ENCODE measurements at regions not wholly inside any gene's neighbourhood (a gene's known extent, or its start where the extent isn't known, plus 50 kb on each side); places are given as distances from the start of the nearest gene placed in this dataset.

GRCh38 chr11:18878211-18878610, 61.0 kb downstream of the MRGPRX1 start:
- DNase-seq (no peak), ATAC-seq (no peak)
- Mint-ChIP-seq H3K4me3 (no peak overlapping the region), H3K27me3 (peaks cover 38% of the 10 kb centered on the region), H3K4me1 (no peaks in the 10 kb centered on the region), H3K36me3 (no peaks in the 10 kb centered on the region), H3K9me3 (ENCODE audit: low read depth) (no peaks in the 10 kb centered on the region), H3K27ac (no peak overlapping the region)
- CTCF ChIA-PET: no interaction called here

- CTCF ChIA-PET: interaction anchor here (0.7 to 1.2 kb wide), 2 partner anchors 12 to 21 kb away, joined by 3 read pairs; no protein-coding TSS in a partner anchor
- Mint-ChIP-seq H3K36me3 (no peaks in the 10 kb centered on the region), H3K9me3 (ENCODE audit: low read depth) (no peaks in the 10 kb centered on the region), H3K27ac (no peak overlapping the region), H3K4me3 (no peak overlapping the region), H3K4me1 (no peaks in the 10 kb centered on the region), H3K27me3 (peaks cover 31% of the 10 kb centered on the region)
- DNase-seq (no peak), ATAC-seq (no peak)
These were observed 73.3 kb downstream of the MRGPRX1 start for GRCh38 chr11:18865951-18866350.

GRCh38 chr11:18865261-18865660, 73.7 kb upstream of the PTPN5 start:
- no peak for ATAC-seq
- CTCF ChIA-PET: no interaction called here
- Mint-ChIP-seq H3K27ac (no peak overlapping the region), H3K9me3 (ENCODE audit: low read depth) (no peaks in the 10 kb centered on the region), H3K4me1 (no peaks in the 10 kb centered on the region), H3K27me3 (peaks cover 36% of the 10 kb centered on the region), H3K36me3 (no peaks in the 10 kb centered on the region), H3K4me3 (no peak overlapping the region)
- no peak for DNase-seq

- Mint-ChIP-seq H3K36me3 (no peaks in the 10 kb centered on the region), H3K4me1 (no peaks in the 10 kb centered on the region), H3K27ac (no peak overlapping the region), H3K27me3 (peaks cover 42% of the 10 kb centered on the region), H3K9me3 (ENCODE audit: low read depth) (no peaks in the 10 kb centered on the region), H3K4me3 (no peak overlapping the region)
- CTCF ChIA-PET: interaction anchor here (0.9 to 1.4 kb wide), 4 partner anchors 8 to 79 kb away, joined by 3 to 6 read pairs (median 4); no protein-coding TSS in a partner anchor
- DNase-seq: no peak
- ATAC-seq: peak; percentile 47
These were observed 61.6 kb upstream of the PTPN5 start for GRCh38 chr11:18853086-18853720.

- H3K27ac Mint-ChIP-seq: no peak overlapping the region
- peaks cover 35% of the 10 kb centered on the region for H3K27me3 Mint-ChIP-seq
- H3K4me1 Mint-ChIP-seq: no peaks in the 10 kb centered on the region
- CTCF ChIA-PET: no interaction called here
- H3K4me3 Mint-ChIP-seq: no peak overlapping the region
- ATAC-seq (no peak), DNase-seq (no peak)
- no peaks in the 10 kb centered on the region for H3K36me3 Mint-ChIP-seq
- H3K9me3 Mint-ChIP-seq (ENCODE audit: low read depth): no peaks in the 10 kb centered on the region
These were observed 57.8 kb upstream of the PTPN5 start for GRCh38 chr11:18849406-18849805.

- CTCF ChIA-PET: interaction anchor here (0.6 to 1.0 kb wide), 2 partner anchors 8 to 21 kb away, joined by 3 to 6 read pairs; no protein-coding TSS in a partner anchor
These were observed 53.3 kb upstream of the PTPN5 start for GRCh38 chr11:18844753-18845367.

More at GRCh38 chr11:18844753-18845367, 53.3 kb upstream of the PTPN5 start:
- ATAC-seq (no peak), DNase-seq (no peak)
- Mint-ChIP-seq H3K27me3 (peaks cover 43% of the 10 kb centered on the region), H3K4me1 (no peaks in the 10 kb centered on the region), H3K4me3 (no peak overlapping the region), H3K9me3 (ENCODE audit: low read depth) (peaks cover 5% of the 10 kb centered on the region), H3K27ac (no peak overlapping the region), H3K36me3 (no peaks in the 10 kb centered on the region)
